Liver (tissue), 3 donors: ENCODE measurements at regions not wholly inside any gene's neighbourhood (a gene's known extent, or its start where the extent isn't known, plus 50 kb on each side); places are given as distances from the start of the nearest gene placed in this dataset.

Experiments used
- ATF3 ChIP-seq: IDR thresholded peaks from 2 replicates; pipeline ENCODE4 v1.6.1; 2016; ENCODE audit warnings: antibody characterized with exemption
- CTCF ChIP-seq: fragments of 150-350 bp; IDR thresholded peaks from 2 replicates; pipeline ENCODE4 v1.5.1; 2017; ENCODE audit warnings: improper control_type of control experiment, low read depth, low read length; ENCODE audit not compliant: missing input control
- EGR1 ChIP-seq, 2 donors: IDR thresholded peaks; 2 replicates each; pipeline ENCODE4 v1.6.1; 2016 to 2018; ENCODE audit warnings: antibody characterized with exemption in 2 of 2, low read depth in 2 of 2
- GABPA ChIP-seq, 2 donors: IDR thresholded peaks in 1 of 2; conservative IDR thresholded peaks in 1 of 2; 2 replicates each; pipeline ENCODE4 v1.6.1; 2016; ENCODE audit warnings: antibody characterized with exemption in 2 of 2, mild to moderate bottlenecking in 1 of 2, moderate library complexity in 1 of 2
- JUND ChIP-seq, 2 donors: IDR thresholded peaks; 2 replicates each; pipeline ENCODE4 v1.6.1; 2016; ENCODE audit warnings: antibody characterized with exemption in 2 of 2
- TAF1 ChIP-seq: conservative IDR thresholded peaks from 2 replicates; pipeline ENCODE4 v1.6.1; 2016; ENCODE audit warnings: antibody characterized with exemption, mild to moderate bottlenecking
- YY1 ChIP-seq: IDR thresholded peaks from 2 replicates; pipeline ENCODE4 v1.6.1; 2016; ENCODE audit warnings: antibody characterized with exemption, mild to moderate bottlenecking
- donor health status: healthy.
- donor health status: healthy.

- TF ChIP-seq CTCF = no peak
- TF ChIP-seq TAF1 = no peak
- no peak for TF ChIP-seq GABPA (IDR thresholded peaks at IDR 0.05 in 1 of 2, conservative IDR thresholded peaks at IDR 0.05 in 1 of 2)
- no peak for TF ChIP-seq YY1
- TF ChIP-seq JUND (IDR thresholded peaks at IDR 0.05) = no peak
- TF ChIP-seq ATF3 = no peak
- no peak for TF ChIP-seq EGR1 (IDR thresholded peaks at IDR 0.05; ENCODE audit: low read depth in 2 of 2)
Observed at GRCh38 chr2:240373289-240373885, 62.1 kb upstream of the GPC1 start.
